Uterus (tissue), 3 donors: ENCODE measurements at regions not wholly inside any gene's neighbourhood (a gene's known extent, or its start where the extent isn't known, plus 50 kb on each side); places are given as distances from the start of the nearest gene placed in this dataset.

Experiments used
- DNase-seq, 2 donors: peaks; one replicate each; pipeline ENCODE4 v3.0.0-alpha.2; 2019 to 2020
- H3K27ac ChIP-seq, 2 donors: fragments of 200-600 bp; sonication (generic); 1 replicate in 1 of 2; 2 replicates in 1 of 2; pipeline ENCODE4 v1.5.1; 2016 to 2018
- H3K27me3 ChIP-seq, 2 donors: fragments of 200-600 bp; sonication (generic); one replicate each; pipeline ENCODE4 v1.5.1; 2018 to 2019; ENCODE audit warnings: control low read depth in 1 of 2
- H3K36me3 ChIP-seq, 2 donors: fragments of 200-600 bp; sonication (generic); one replicate each; pipeline ENCODE4 v1.5.1; 2019; ENCODE audit warnings: control low read depth in 1 of 2
- H3K4me1 ChIP-seq, 2 donors: fragments of 200-600 bp; sonication (generic); one replicate each; pipeline ENCODE4 v1.5.1; 2018 to 2019; ENCODE audit warnings: control low read depth in 1 of 2
- H3K4me3 ChIP-seq, 2 donors: fragments of 200-600 bp; sonication (generic); 1 replicate in 1 of 2; 2 replicates in 1 of 2; pipeline ENCODE4 v1.5.1; 2018 to 2019; ENCODE audit warnings: mild to moderate bottlenecking in 1 of 2
- H3K9me3 ChIP-seq, 2 donors: fragments of 200-600 bp; sonication (generic); one replicate each; pipeline ENCODE4 v1.5.1; 2019; ENCODE audit warnings: control low read depth in 1 of 2
- POLR2A ChIP-seq, 2 donors: fragments of 450-650 bp; IDR thresholded peaks; one replicate each; pipeline ENCODE4 v1.6.1; 2016; ENCODE audit warnings: antibody characterized with exemption in 2 of 2, mild to moderate bottlenecking in 1 of 2, moderate library complexity in 1 of 2
- intact Hi-C: fragments of 100-400 bp; cut with DNase I; formaldehyde crosslinking; loops from one replicate; pipeline ENCODE4 v1.15.1; 2023; ENCODE audit warnings: low total_unique reads
- TF ChIP-seq, protein P1 (sequence below), 4 experiments: fragments of 200-600 bp in 2 of 4; fragments of 450-650 bp in 2 of 4; sonication (generic) in 2 of 4; IDR thresholded peaks; one replicate each; pipeline ENCODE4 v1.5.1; 2016 to 2019; ENCODE audit warnings: antibody characterized with exemption in 4 of 4, mild to moderate bottlenecking in 2 of 4, moderate library complexity in 1 of 4
- donor health status: DM: yes; HTN: yes; CAD: no.

DNA sequence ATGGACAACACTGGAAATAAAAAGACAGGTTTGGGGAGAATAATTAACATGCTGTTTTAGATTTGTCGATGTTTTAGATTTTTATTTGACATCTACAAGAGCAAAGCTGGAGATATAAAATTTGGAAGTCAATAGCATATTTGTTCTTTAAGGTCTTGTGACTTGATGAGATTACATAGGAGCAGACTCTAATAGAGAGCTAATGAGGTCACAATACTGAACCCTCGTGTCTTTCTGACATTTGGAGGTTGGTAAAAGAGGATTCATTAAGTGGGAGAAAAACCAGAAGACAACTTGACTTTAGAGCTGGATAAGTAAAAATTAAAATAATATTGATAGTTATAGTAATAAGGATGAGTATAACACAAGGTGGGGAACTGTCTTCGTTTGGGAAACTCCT, 322.7 kb upstream of the SEMA6A start:
- Histone ChIP-seq H3K4me3 (no peak overlapping the region), H3K36me3 (no peaks in the 10 kb centered on the region), H3K9me3 (no peaks in the 10 kb centered on the region), H3K27ac (no peak overlapping the region), H3K4me1 (no peaks in the 10 kb centered on the region), H3K27me3 (no peaks in the 10 kb centered on the region)
- intact Hi-C loops: no loop called here
- TF ChIP-seq, protein P1, sequence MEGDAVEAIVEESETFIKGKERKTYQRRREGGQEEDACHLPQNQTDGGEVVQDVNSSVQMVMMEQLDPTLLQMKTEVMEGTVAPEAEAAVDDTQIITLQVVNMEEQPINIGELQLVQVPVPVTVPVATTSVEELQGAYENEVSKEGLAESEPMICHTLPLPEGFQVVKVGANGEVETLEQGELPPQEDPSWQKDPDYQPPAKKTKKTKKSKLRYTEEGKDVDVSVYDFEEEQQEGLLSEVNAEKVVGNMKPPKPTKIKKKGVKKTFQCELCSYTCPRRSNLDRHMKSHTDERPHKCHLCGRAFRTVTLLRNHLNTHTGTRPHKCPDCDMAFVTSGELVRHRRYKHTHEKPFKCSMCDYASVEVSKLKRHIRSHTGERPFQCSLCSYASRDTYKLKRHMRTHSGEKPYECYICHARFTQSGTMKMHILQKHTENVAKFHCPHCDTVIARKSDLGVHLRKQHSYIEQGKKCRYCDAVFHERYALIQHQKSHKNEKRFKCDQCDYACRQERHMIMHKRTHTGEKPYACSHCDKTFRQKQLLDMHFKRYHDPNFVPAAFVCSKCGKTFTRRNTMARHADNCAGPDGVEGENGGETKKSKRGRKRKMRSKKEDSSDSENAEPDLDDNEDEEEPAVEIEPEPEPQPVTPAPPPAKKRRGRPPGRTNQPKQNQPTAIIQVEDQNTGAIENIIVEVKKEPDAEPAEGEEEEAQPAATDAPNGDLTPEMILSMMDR (IDR thresholded peaks at IDR 0.05): no peak
- no peak for DNase-seq

DNA sequence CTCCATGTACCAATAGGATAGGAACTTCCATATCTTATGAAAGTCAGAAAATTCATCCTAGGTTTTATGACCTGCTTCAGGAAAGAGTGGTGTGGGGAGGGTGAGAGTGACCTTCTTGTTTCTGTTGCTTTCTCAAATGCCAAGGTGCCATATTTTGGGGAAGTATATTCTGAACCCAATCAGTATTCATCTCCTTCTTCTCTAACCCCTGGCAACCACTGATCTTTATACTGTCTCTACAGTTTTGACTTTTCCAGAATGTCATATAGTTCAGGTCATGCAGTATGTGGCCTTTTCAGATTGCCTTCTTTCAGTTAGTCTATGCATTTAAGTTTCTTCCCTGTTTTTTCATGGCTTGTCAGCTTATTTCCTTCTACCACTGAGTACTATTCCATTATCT, 321.4 kb upstream of the SEMA6A start:
- Histone ChIP-seq H3K27me3 (no peaks in the 10 kb centered on the region), H3K36me3 (no peaks in the 10 kb centered on the region), H3K4me1 (no peaks in the 10 kb centered on the region), H3K4me3 (no peak overlapping the region), H3K27ac (no peak overlapping the region), H3K9me3 (no peaks in the 10 kb centered on the region)
- intact Hi-C loops: no loop called here
- no peak for DNase-seq
- TF ChIP-seq POLR2A (IDR thresholded peaks at IDR 0.05): no peak
- TF ChIP-seq, protein P1 (IDR thresholded peaks at IDR 0.05): no peak

DNA sequence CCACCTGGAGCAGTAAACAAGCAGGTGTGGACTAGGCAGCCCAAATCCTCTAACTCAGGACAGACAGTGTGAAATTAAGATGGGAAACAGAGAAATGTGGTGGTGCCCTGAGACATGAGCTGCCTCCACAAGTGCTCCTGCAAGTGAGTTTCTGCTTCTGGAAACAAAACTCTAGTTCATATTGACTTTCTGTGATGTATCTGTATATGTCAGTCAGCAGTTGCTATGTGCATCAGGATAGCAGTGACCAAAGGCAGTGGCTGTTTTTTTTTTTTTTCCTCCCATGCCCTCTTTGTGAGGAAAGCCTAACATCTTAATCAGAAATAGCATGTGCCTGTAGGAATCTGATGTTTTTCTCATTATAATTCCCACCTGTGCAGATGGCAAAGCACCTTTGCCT, 318.4 kb upstream of the SEMA6A start:
- no peaks in the 10 kb centered on the region for H3K27me3 ChIP-seq
- no peak overlapping the region for H3K27ac ChIP-seq
- intact Hi-C loops: no loop called here
- DNase-seq: no peak
- no peak for TF ChIP-seq POLR2A (IDR thresholded peaks at IDR 0.05)
- TF ChIP-seq, protein P1 (IDR thresholded peaks at IDR 0.05): no peak
- no peaks in the 10 kb centered on the region for H3K36me3 ChIP-seq
- no peaks in the 10 kb centered on the region for H3K9me3 ChIP-seq
- H3K4me1 ChIP-seq: no peaks in the 10 kb centered on the region
- H3K4me3 ChIP-seq: no peak overlapping the region

DNA sequence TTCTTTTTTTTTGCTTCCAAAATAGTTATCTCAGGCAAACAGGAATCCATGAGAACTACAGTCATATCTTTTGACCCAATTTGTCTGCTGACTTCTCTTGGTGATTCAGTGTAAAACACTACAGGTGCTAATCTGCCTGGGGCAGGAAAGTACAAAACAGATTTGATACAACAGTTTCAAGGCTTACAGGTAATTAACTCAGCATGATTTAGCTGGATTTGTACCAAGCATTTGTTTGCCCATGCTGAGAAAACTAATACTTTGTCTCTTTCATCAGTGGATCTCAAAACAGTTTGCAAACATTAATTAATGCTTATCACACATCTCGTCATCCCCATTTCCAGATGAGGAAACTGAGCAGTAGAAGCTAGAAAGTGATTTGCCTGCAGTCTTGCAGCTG, 312.5 kb upstream of the SEMA6A start:
- no peak overlapping the region for H3K4me3 ChIP-seq
- TF ChIP-seq POLR2A (IDR thresholded peaks at IDR 0.05): no peak
- TF ChIP-seq, protein P1 (IDR thresholded peaks at IDR 0.05): no peak
- DNase-seq: no peak
- H3K27ac ChIP-seq: no peak overlapping the region
- intact Hi-C loops: no loop called here
- no peaks in the 10 kb centered on the region for H3K4me1 ChIP-seq
- H3K27me3 ChIP-seq: no peaks in the 10 kb centered on the region
- no peaks in the 10 kb centered on the region for H3K36me3 ChIP-seq
- no peaks in the 10 kb centered on the region for H3K9me3 ChIP-seq

DNA sequence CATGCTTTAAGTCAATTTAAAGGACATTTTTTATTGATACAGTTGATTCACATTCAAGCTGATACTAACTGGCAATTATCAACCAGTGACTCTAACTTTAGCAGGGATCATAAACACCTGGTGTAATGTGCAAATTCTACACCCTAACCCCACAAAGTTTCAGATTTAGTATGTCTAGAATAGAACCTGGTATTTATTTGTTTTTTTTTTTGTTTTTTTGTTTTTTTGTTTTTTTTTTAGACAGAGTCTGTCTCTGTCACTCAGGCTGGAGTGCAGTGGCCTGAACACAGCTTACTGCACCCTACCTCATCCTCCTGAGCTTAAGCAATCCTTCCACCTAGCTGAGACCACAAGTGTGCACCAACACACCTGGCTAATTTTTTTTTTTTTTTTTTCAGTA, 311.2 kb upstream of the SEMA6A start:
- H3K4me1 ChIP-seq: no peaks in the 10 kb centered on the region
- no peak overlapping the region for H3K4me3 ChIP-seq
- intact Hi-C loops: no loop called here
- no peak for DNase-seq
- H3K9me3 ChIP-seq: no peaks in the 10 kb centered on the region
- H3K36me3 ChIP-seq: no peaks in the 10 kb centered on the region
- H3K27ac ChIP-seq: no peak overlapping the region
- no peaks in the 10 kb centered on the region for H3K27me3 ChIP-seq
- no peak for TF ChIP-seq POLR2A (IDR thresholded peaks at IDR 0.05)
- TF ChIP-seq, protein P1 (IDR thresholded peaks at IDR 0.05): no peak
